ENCODE measurements at regions not wholly inside any gene's neighbourhood (a gene's known extent, or its start where the extent isn't known, plus 50 kb on each side); places are given as distances from the start of the nearest gene placed in this dataset.

DNA sequence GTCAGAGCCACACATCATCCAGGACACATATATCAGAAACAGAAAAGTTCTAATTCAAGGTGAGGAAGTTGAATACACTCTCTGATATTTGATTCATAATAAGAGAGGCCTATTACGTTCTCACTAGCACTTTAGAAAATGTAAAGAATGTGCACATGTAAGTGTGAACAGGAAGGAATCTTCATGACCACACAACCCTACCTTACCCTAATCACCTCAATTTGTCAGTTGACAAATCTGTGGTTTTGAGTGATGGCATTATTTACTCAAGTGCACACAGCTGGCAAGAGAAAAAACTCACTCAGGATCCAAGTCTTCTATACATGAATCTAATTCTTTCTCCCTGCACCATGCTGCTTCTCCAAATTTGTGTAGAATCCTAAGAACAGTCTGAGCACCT is 445.8 kb downstream of the SUCLA2 start:
- Histone ChIP-seq H2AFZ (no peak overlapping the region), H3K4me3 (no peak overlapping the region), H3K27me3 (no peaks in the 10 kb centered on the region), H3K79me2 (no peaks in the 10 kb centered on the region), H3K9me3 (ENCODE audit: low read depth) (no peaks in the 10 kb centered on the region), H3K36me3 (replicated peaks; ENCODE audit: insufficient read depth, low read depth) (no peaks in the 10 kb centered on the region), H3K27ac (no peak overlapping the region), H3K9me2 (replicated peaks; ENCODE audit: insufficient read depth) (no peaks in the 10 kb centered on the region), H3K4me1 (ENCODE audit: insufficient read depth) (no peaks in the 10 kb centered on the region), H4K20me1 (ENCODE audit: insufficient read depth, poor library complexity, severe bottlenecking) (no peaks in the 10 kb centered on the region), H3K4me2 (no peak overlapping the region)
- no peak for TF ChIP-seq EZH2phosphoT487 (IDR thresholded peaks at IDR 0.05; ENCODE audit: low read depth, severe bottlenecking, unreplicated experiment)
- no peak for TF ChIP-seq EZH2 (IDR thresholded peaks at IDR 0.05; ENCODE audit: borderline replicate concordance)
- 62% methylated on average over 1 of the region's 1 CpG for WGBS (ENCODE audit: low lambda C conversion rate, missing lambda C conversion rate)
- no peak for DNase-seq (ENCODE audit: low spot score)

DNA sequence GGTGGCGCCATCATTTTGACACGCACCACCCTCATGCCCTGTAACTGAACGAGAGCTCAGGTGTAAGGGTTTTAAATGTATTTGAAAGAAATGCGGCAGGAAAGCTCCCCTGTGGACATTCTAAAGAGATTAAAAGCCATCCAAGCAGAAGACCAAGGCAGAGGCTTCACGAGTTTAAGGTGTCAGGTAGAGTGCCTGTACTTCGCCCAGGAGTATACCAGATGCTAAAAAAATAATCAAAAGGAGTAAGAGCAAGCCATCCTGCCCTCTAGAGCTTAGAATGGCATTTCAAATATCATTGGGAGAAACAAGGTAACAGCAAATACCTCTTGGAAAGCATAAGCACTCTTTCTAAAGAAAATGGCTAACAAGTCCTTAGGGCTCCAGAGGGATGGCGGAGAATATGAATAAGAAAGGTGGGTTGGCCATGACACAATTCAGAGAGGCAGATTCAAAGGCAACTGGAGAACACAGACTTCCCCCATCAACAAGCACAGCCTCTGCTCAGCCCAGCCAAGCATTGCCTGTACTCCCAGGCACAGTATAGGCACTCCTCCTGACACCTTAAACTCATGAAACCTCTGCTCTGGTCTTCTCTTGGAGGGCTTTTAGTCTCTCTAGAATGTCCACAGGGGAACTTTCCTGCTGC is 447.6 kb downstream of the SUCLA2 start:
- Histone ChIP-seq H3K27me3 (no peaks in the 10 kb centered on the region), H3K4me3 (no peak overlapping the region), H4K20me1 (ENCODE audit: insufficient read depth, poor library complexity, severe bottlenecking) (no peaks in the 10 kb centered on the region), H3K9me2 (replicated peaks; ENCODE audit: insufficient read depth) (no peaks in the 10 kb centered on the region), H3K36me3 (replicated peaks; ENCODE audit: insufficient read depth, low read depth) (no peaks in the 10 kb centered on the region), H3K9me3 (ENCODE audit: low read depth) (no peaks in the 10 kb centered on the region), H3K27ac (no peak overlapping the region), H2AFZ (no peak overlapping the region), H3K4me1 (ENCODE audit: insufficient read depth) (no peaks in the 10 kb centered on the region), H3K4me2 (no peak overlapping the region), H3K79me2 (no peaks in the 10 kb centered on the region)
- no peak for TF ChIP-seq EZH2 (IDR thresholded peaks at IDR 0.05; ENCODE audit: borderline replicate concordance)
- TF ChIP-seq, protein P1, sequence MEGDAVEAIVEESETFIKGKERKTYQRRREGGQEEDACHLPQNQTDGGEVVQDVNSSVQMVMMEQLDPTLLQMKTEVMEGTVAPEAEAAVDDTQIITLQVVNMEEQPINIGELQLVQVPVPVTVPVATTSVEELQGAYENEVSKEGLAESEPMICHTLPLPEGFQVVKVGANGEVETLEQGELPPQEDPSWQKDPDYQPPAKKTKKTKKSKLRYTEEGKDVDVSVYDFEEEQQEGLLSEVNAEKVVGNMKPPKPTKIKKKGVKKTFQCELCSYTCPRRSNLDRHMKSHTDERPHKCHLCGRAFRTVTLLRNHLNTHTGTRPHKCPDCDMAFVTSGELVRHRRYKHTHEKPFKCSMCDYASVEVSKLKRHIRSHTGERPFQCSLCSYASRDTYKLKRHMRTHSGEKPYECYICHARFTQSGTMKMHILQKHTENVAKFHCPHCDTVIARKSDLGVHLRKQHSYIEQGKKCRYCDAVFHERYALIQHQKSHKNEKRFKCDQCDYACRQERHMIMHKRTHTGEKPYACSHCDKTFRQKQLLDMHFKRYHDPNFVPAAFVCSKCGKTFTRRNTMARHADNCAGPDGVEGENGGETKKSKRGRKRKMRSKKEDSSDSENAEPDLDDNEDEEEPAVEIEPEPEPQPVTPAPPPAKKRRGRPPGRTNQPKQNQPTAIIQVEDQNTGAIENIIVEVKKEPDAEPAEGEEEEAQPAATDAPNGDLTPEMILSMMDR (IDR thresholded peaks at IDR 0.05; ENCODE audit: poor library complexity): no peak
- no peak for TF ChIP-seq EZH2phosphoT487 (IDR thresholded peaks at IDR 0.05; ENCODE audit: low read depth, severe bottlenecking, unreplicated experiment)
- WGBS (ENCODE audit: low lambda C conversion rate, missing lambda C conversion rate): 89% methylated on average over 7 of the region's 7 CpGs
- no peak for DNase-seq (ENCODE audit: low spot score)

DNA sequence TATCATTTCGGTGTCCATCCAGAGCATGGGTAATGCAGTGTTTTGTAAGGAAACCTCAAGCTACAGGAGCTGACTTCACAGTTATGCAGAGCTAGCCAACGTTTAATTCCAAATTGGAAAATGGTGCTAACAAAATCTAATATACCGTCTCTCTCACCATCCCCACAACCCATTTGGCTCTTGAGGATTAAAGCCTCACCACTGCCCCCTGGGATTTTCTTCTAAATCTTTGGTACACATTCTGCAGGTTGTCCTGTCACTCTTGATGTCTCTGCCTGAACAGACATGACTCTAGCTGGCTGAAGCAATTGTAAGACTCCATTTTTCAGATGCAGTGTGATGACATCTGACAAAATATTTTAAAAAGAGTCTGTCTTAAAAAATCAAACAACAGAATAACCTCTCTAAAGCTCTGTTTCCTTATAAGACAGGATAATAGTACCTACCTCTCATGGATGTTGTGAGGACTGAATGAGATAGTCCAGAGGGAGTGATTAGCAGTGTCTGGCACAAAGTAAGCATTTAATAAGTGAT is 451.8 kb downstream of the SUCLA2 start:
- Histone ChIP-seq H3K79me2 (no peaks in the 10 kb centered on the region), H3K4me2 (no peak overlapping the region), H3K9me2 (replicated peaks; ENCODE audit: insufficient read depth) (no peaks in the 10 kb centered on the region), H3K9me3 (ENCODE audit: low read depth) (no peaks in the 10 kb centered on the region), H3K27ac (no peak overlapping the region), H3K4me1 (ENCODE audit: insufficient read depth) (peaks cover 6% of the 10 kb centered on the region), H3K36me3 (replicated peaks; ENCODE audit: insufficient read depth, low read depth) (no peaks in the 10 kb centered on the region), H3K27me3 (no peaks in the 10 kb centered on the region), H3K4me3 (no peak overlapping the region), H4K20me1 (ENCODE audit: insufficient read depth, poor library complexity, severe bottlenecking) (no peaks in the 10 kb centered on the region), H2AFZ (no peak overlapping the region)
- DNase-seq (ENCODE audit: low spot score): no peak
- 82% methylated on average over 3 of the region's 3 CpGs for WGBS (ENCODE audit: low lambda C conversion rate, missing lambda C conversion rate)
- TF ChIP-seq EZH2phosphoT487 (IDR thresholded peaks at IDR 0.05; ENCODE audit: low read depth, severe bottlenecking, unreplicated experiment) (no peak), EZH2 (IDR thresholded peaks at IDR 0.05; ENCODE audit: borderline replicate concordance) (no peak)
- TF ChIP-seq, protein P1 (IDR thresholded peaks at IDR 0.05; ENCODE audit: poor library complexity): no peak

DNA sequence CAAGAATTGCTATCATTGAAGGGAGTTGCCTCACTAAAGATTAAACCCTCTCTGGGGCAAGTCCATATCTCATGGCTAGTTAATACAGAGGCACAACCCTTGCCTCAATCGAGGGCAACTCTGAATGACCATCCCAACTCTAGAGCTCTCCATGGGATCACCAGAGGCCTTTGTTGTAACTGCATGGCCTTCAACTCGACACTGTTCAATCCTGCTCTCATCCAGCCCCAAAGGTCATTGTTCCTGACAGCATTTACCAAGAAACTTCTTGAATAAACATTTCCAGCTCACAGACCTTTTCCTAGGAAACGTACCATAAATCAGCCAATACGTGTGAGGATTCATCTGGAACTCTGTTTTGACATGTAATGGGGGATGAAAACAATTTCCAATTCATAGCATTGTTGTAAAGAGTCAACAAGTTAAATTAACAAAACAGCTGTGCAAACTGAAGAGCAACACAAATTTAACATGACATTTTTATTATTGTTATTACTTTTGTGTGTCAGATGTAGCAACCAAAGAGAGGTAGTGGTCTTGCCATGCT is 452.7 kb downstream of the SUCLA2 start:
- no peak overlapping the region for H2AFZ ChIP-seq
- H4K20me1 ChIP-seq (ENCODE audit: insufficient read depth, poor library complexity, severe bottlenecking): no peaks in the 10 kb centered on the region
- 71% methylated on average over 4 of the region's 4 CpGs for WGBS (ENCODE audit: low lambda C conversion rate, missing lambda C conversion rate)
- no peak overlapping the region for H3K27ac ChIP-seq
- H3K27me3 ChIP-seq: no peaks in the 10 kb centered on the region
- DNase-seq (ENCODE audit: low spot score): no peak
- no peak overlapping the region for H3K4me3 ChIP-seq
- no peaks in the 10 kb centered on the region for H3K36me3 ChIP-seq (replicated peaks; ENCODE audit: insufficient read depth, low read depth)
- no peaks in the 10 kb centered on the region for H3K9me3 ChIP-seq (ENCODE audit: low read depth)
- H3K79me2 ChIP-seq: no peaks in the 10 kb centered on the region
- H3K4me1 ChIP-seq (ENCODE audit: insufficient read depth): peaks cover 6% of the 10 kb centered on the region
- H3K9me2 ChIP-seq (replicated peaks; ENCODE audit: insufficient read depth): no peaks in the 10 kb centered on the region
- no peak overlapping the region for H3K4me2 ChIP-seq
- TF ChIP-seq, protein P1 (IDR thresholded peaks at IDR 0.05; ENCODE audit: poor library complexity): no peak
- no peak for TF ChIP-seq EZH2 (IDR thresholded peaks at IDR 0.05; ENCODE audit: borderline replicate concordance)
- no peak for TF ChIP-seq EZH2phosphoT487 (IDR thresholded peaks at IDR 0.05; ENCODE audit: low read depth, severe bottlenecking, unreplicated experiment)

Measured in hepatocyte (in vitro differentiated cells).